ENCODE measurements at regions not wholly inside any gene's neighbourhood (a gene's known extent, or its start where the extent isn't known, plus 50 kb on each side); places are given as distances from the start of the nearest gene placed in this dataset.

DNA sequence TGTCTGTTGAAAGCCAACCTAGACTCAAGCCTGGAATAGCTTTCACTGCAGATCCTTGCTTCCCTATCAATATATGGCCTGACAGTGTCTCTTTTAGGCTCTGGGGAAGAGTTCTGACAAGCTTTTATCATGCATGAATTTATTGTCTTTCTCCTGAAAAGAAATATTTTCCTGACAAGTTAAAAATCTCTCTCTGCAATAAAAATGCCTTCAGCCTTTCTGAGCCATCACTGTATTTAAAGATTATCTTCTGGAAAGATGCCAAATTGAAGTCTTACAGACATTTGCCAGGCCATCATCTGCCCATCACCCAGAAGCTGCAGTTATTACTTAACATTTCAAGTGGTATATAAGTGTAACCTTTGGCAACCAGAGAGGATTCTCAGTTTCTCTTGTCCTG lies 88.1 kb upstream of the HTR1A start:
- no peak for DNase-seq (ENCODE audit: low read depth)
- TF ChIP-seq, protein P1, sequence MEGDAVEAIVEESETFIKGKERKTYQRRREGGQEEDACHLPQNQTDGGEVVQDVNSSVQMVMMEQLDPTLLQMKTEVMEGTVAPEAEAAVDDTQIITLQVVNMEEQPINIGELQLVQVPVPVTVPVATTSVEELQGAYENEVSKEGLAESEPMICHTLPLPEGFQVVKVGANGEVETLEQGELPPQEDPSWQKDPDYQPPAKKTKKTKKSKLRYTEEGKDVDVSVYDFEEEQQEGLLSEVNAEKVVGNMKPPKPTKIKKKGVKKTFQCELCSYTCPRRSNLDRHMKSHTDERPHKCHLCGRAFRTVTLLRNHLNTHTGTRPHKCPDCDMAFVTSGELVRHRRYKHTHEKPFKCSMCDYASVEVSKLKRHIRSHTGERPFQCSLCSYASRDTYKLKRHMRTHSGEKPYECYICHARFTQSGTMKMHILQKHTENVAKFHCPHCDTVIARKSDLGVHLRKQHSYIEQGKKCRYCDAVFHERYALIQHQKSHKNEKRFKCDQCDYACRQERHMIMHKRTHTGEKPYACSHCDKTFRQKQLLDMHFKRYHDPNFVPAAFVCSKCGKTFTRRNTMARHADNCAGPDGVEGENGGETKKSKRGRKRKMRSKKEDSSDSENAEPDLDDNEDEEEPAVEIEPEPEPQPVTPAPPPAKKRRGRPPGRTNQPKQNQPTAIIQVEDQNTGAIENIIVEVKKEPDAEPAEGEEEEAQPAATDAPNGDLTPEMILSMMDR (conservative IDR thresholded peaks at IDR 0.05; ENCODE audit: control insufficient read depth, insufficient read depth, low read depth, low read length) = no peak

DNA sequence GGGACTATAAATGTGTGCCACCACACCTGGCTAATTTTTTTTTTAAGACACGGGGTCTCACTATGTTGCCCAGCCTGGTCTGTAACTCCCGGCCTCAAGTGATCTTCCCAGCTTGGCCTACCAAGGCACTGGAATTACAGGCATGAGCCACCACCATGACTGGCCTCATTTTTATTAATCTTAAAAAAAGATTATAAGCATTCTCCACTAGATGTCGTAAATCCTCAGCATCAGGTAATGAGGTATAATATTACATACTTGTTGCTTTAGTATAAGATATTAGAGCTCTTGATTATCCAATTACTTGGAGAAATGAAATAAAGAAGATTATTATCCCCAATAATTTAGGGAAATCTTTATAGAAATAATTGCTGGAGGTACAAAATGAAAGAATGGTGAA lies 78.2 kb upstream of the HTR1A start:
- no peak overlapping the region for H3K4me3 ChIP-seq (ENCODE audit: control insufficient read depth, low read depth, low read length)
- no peak for DNase-seq (ENCODE audit: low read depth)
- TF ChIP-seq, protein P1 (conservative IDR thresholded peaks at IDR 0.05; ENCODE audit: control insufficient read depth, insufficient read depth, low read depth, low read length) = no peak

More for the DNA sequence above, 88.1 kb upstream of the HTR1A start:
- H3K4me3 ChIP-seq (ENCODE audit: control insufficient read depth, low read depth, low read length) = no peak overlapping the region

DNA sequence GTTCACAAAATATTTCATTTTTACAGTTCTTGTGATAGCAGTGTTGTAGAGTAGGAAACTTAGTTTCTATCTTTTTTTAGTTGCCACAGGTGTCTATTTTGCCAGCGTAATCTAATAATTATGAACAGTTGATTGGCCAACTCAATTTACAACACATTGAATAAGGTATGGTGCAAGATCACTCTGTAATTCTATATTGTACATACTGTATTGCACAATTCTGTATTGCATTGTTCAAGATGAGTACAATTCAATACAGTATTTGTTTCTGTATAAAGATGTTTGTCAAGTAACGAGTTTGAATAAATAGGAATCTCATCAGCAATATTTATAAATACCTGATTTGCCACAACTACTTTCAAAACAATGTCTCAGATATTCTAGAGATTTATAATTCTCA lies 64.2 kb upstream of the HTR1A start:
- no peak overlapping the region for H3K4me3 ChIP-seq (ENCODE audit: control insufficient read depth, low read depth, low read length)
- no peak for DNase-seq (ENCODE audit: low read depth)
- TF ChIP-seq, protein P1 (conservative IDR thresholded peaks at IDR 0.05; ENCODE audit: control insufficient read depth, insufficient read depth, low read depth, low read length) = no peak

DNA sequence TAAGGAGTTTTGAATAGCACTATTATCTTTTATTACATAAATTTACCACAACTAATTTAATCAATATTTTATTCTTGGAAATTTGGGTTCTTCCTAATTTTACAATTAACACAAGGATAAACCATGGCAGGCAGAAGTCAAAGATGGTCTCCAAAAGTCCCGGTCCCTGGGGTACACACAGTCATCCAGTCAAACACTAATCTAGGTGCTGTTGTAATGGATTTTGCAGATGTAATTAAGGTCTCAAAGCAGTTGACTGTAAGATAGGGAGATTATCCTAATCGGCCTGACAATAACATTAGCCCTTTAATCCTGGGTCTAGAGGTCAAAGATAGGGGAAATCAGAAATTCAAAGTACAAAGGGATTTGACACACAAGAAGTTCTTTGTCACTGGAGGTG lies 57.5 kb upstream of the HTR1A start:
- H3K4me3 ChIP-seq (ENCODE audit: control insufficient read depth, low read depth, low read length) = no peak overlapping the region
- TF ChIP-seq, protein P1 (conservative IDR thresholded peaks at IDR 0.05; ENCODE audit: control insufficient read depth, insufficient read depth, low read depth, low read length) = no peak
- DNase-seq (ENCODE audit: low read depth) = no peak

DNA sequence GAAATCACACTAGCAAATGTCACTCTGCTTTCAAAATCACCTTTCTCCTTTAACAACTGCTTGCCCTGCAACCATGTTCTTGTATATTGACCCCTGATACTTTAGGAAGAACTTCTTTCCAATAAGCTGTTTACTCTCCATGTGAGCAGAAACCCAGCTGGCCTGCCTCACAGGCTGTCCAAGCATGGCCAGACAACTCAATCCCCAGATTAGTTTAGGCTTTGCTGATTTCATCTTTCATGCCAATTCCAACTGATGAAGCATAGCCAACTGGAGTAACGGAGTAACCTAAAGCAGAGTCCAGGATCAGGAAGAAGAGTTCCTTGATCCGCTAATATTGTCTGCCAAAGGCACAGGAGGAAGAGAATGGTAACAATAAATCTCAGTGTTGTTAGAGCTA lies 56.7 kb upstream of the HTR1A start:
- H3K4me3 ChIP-seq (ENCODE audit: control insufficient read depth, low read depth, low read length) = no peak overlapping the region
- no peak for DNase-seq (ENCODE audit: low read depth)
- TF ChIP-seq, protein P1 (conservative IDR thresholded peaks at IDR 0.05; ENCODE audit: control insufficient read depth, insufficient read depth, low read depth, low read length) = no peak

DNA sequence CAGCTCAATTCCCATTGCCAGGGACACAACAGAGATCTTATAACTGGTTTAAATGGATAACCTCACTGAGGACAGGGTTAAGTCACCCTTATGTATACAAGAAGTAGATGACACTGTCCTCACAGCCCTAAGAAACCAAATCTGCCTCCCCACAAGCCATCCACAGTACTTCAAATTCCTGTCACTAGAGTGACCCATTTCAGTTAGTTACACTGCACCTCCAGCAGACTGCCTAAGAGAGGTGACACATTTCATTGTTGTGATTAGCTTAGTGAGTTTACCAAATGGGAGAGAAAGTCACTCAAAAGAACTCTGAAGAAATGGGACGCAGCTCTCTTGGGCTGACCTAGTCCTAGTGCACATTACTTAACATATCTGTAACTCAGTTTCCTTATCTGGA lies 53.6 kb upstream of the HTR1A start:
- TF ChIP-seq, protein P1 (conservative IDR thresholded peaks at IDR 0.05; ENCODE audit: control insufficient read depth, insufficient read depth, low read depth, low read length) = no peak
- H3K4me3 ChIP-seq (ENCODE audit: control insufficient read depth, low read depth, low read length) = no peak overlapping the region
- DNase-seq (ENCODE audit: low read depth) = no peak

Data from fibroblast of mammary gland (primary cell).